ENCODE measurements at regions not wholly inside any gene's neighbourhood (a gene's known extent, or its start where the extent isn't known, plus 50 kb on each side); places are given as distances from the start of the nearest gene placed in this dataset.

DNA sequence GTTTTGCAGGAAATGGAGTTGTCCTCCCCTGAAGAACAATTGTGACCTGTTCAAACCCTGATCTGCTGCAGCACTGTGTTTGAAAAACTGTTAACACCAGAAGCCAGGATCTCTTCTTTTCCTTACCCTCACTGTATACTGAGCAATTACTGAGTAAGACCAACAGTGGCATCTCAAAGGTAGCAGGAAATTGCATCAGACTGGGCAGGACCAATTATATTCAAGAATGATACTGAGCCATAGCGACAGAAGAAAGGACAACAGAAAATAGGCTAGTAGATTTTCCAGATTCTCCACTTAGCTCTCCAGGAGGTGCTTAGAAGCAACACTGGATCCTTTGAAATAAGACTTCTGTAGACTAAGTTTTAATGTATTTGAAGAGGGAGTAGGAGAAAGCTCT is 57.4 kb upstream of the INHBA start:
- no peaks in the 10 kb centered on the region for H3K36me3 Mint-ChIP-seq (ENCODE audit: unreplicated experiment)
- no peaks in the 10 kb centered on the region for H3K27me3 Mint-ChIP-seq (ENCODE audit: unreplicated experiment)
- peaks cover 36% of the 10 kb centered on the region for H3K4me1 Mint-ChIP-seq (ENCODE audit: unreplicated experiment)
- DNase-seq (ENCODE audit: extremely low spot score, unreplicated experiment) = no peak
- TF ChIP-seq, protein P1, sequence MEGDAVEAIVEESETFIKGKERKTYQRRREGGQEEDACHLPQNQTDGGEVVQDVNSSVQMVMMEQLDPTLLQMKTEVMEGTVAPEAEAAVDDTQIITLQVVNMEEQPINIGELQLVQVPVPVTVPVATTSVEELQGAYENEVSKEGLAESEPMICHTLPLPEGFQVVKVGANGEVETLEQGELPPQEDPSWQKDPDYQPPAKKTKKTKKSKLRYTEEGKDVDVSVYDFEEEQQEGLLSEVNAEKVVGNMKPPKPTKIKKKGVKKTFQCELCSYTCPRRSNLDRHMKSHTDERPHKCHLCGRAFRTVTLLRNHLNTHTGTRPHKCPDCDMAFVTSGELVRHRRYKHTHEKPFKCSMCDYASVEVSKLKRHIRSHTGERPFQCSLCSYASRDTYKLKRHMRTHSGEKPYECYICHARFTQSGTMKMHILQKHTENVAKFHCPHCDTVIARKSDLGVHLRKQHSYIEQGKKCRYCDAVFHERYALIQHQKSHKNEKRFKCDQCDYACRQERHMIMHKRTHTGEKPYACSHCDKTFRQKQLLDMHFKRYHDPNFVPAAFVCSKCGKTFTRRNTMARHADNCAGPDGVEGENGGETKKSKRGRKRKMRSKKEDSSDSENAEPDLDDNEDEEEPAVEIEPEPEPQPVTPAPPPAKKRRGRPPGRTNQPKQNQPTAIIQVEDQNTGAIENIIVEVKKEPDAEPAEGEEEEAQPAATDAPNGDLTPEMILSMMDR (IDR thresholded peaks at IDR 0.05) = no peak
- H3K27ac Mint-ChIP-seq (ENCODE audit: unreplicated experiment) = peak overlapping the region; percentile 59
- H3K4me3 Mint-ChIP-seq (ENCODE audit: unreplicated experiment) = no peak overlapping the region
- H3K9me3 Mint-ChIP-seq (ENCODE audit: unreplicated experiment) = peaks cover 19% of the 10 kb centered on the region

DNA sequence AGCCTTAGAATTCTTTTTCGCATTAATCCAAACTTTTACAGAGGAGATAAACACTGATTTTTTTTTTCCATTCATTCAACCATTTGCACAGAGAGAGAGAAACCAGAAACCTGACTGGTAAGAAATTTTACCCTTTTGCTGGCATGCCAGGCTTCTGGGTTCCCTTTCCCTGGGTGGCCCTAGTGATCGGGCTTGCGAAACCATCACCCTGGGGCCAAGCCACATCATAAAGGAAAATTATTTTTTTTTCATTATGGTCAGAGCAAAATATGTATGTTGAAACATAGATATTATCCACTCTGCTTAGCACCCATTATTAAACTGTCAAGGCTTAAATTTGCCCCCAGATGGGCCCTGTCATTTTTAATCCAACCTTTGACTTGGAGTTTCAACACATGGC is 55.4 kb upstream of the INHBA start:
- TF ChIP-seq, protein P1 (IDR thresholded peaks at IDR 0.05) = no peak
- no peak for DNase-seq (ENCODE audit: extremely low spot score, unreplicated experiment)
- Mint-ChIP-seq H3K36me3 (ENCODE audit: unreplicated experiment) (no peaks in the 10 kb centered on the region), H3K4me1 (ENCODE audit: unreplicated experiment) (peaks cover 34% of the 10 kb centered on the region), H3K27me3 (ENCODE audit: unreplicated experiment) (no peaks in the 10 kb centered on the region), H3K4me3 (ENCODE audit: unreplicated experiment) (no peak overlapping the region), H3K27ac (ENCODE audit: unreplicated experiment) (peak overlapping the region; percentile 69), H3K9me3 (ENCODE audit: unreplicated experiment) (peaks cover 10% of the 10 kb centered on the region)

DNA sequence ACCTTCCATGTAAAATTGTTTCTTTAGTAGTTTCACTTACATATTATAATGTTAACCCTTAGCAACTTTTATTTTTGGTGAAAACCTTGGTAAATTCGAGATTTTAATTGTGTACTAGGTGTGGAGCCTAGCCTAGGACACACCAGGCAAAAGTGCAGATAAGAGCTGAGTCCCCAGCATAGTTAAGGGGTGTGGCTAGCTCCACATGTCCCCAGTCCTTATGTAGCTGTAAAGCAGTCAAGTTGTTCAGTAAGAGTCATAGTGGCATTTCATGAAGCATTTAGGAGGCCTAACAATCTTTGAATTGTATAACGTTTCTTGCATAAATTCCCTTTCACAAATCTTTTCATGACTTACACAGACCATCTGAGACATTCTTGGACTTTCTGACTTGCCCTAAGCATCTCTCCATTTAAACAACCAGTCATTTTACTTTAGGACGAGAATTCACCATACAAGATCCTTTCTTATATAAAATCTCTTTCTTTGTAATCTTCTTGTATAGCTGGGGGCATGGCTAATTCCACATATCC is 53.8 kb upstream of the INHBA start:
- Mint-ChIP-seq H3K27me3 (ENCODE audit: unreplicated experiment) (no peaks in the 10 kb centered on the region), H3K27ac (ENCODE audit: unreplicated experiment) (no peak overlapping the region), H3K4me3 (ENCODE audit: unreplicated experiment) (no peak overlapping the region), H3K9me3 (ENCODE audit: unreplicated experiment) (peaks cover 10% of the 10 kb centered on the region), H3K4me1 (ENCODE audit: unreplicated experiment) (peaks cover 36% of the 10 kb centered on the region), H3K36me3 (ENCODE audit: unreplicated experiment) (no peaks in the 10 kb centered on the region)
- TF ChIP-seq, protein P1 (IDR thresholded peaks at IDR 0.05) = no peak
- DNase-seq (ENCODE audit: extremely low spot score, unreplicated experiment) = no peak

DNA sequence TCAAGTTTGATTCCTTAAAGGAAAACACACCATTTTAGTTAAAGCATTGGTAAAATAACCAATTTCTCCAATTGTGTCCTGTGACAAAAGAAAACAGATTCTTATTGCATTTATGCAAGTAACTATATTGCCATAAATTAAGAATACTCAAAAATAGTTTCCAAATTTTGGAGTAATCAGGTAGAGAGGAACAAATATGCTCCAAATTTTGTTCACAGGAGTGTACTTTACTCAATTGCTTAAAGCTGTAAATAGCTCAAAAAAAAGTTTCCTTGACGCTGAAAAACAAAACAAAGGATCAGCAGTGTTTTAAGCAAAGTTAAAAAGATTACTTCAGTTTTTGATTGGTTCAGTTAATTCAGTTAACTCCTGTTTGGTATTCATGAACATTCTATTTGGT is 52.2 kb upstream of the INHBA start:
- Mint-ChIP-seq H3K4me1 (ENCODE audit: unreplicated experiment) (peaks cover 22% of the 10 kb centered on the region), H3K4me3 (ENCODE audit: unreplicated experiment) (no peak overlapping the region), H3K9me3 (ENCODE audit: unreplicated experiment) (peaks cover 10% of the 10 kb centered on the region), H3K27me3 (ENCODE audit: unreplicated experiment) (no peaks in the 10 kb centered on the region), H3K36me3 (ENCODE audit: unreplicated experiment) (no peaks in the 10 kb centered on the region), H3K27ac (ENCODE audit: unreplicated experiment) (no peak overlapping the region)
- TF ChIP-seq, protein P1 (IDR thresholded peaks at IDR 0.05) = no peak
- no peak for DNase-seq (ENCODE audit: extremely low spot score, unreplicated experiment)

DNA sequence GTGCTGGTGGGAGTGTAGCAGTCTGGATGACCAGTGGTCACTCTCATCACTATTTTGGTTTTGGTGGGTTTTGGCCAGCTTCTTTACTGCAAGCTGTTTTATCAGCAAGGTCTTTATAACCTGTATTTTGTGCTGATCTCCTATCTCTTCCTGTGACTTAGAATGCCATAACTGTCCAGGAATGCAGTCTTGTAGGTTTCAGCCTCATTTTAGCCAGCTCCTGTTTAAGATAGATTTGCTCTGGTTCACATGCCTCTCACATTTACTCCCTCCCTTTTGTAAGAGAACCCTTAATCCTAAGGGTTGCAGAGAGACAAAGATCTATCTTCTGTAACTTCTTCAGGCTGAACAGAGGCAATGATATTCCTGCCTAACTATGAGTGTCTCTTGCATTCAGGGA is 51.2 kb upstream of the INHBA start:
- Mint-ChIP-seq H3K4me1 (ENCODE audit: unreplicated experiment) (peaks cover 14% of the 10 kb centered on the region), H3K27ac (ENCODE audit: unreplicated experiment) (no peak overlapping the region), H3K9me3 (ENCODE audit: unreplicated experiment) (peaks cover 10% of the 10 kb centered on the region), H3K27me3 (ENCODE audit: unreplicated experiment) (no peaks in the 10 kb centered on the region), H3K36me3 (ENCODE audit: unreplicated experiment) (no peaks in the 10 kb centered on the region), H3K4me3 (ENCODE audit: unreplicated experiment) (no peak overlapping the region)
- DNase-seq (ENCODE audit: extremely low spot score, unreplicated experiment) = no peak
- TF ChIP-seq, protein P1 (IDR thresholded peaks at IDR 0.05) = no peak

Data from osteocyte (in vitro differentiated cells).